ENCODE measurements at regions not wholly inside any gene's neighbourhood (a gene's known extent, or its start where the extent isn't known, plus 50 kb on each side); places are given as distances from the start of the nearest gene placed in this dataset.

DNA sequence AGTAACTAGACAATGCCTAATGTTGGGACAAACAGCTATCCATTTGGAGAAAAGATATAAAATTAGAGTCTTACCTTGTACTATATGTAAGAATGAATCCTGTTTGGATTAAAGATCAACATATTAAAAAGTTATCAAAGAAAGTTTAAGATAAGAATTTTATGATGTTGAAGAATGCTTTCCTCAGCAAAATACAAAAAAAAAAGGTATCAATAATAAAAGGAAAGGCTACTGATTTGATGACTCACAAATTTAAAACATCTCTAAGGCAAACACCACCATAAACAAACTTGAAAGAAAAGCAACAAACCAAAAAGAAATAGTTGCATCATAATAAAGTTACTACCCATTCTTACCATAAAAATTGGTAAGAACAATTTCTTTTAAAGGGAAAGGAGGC lies 92.7 kb downstream of the C1D start:
- H3K9me3 Mint-ChIP-seq: no peaks in the 10 kb centered on the region
- DNase-seq: no peak
- ChIA-PET CTCF (no interaction called here), POLR2A (no interaction called here)
- H3K27ac Mint-ChIP-seq: no peak overlapping the region
- H3K4me3 Mint-ChIP-seq: no peak overlapping the region
- peaks cover 4% of the 10 kb centered on the region for H3K27me3 Mint-ChIP-seq
- H3K4me1 Mint-ChIP-seq: no peaks in the 10 kb centered on the region
- no peaks in the 10 kb centered on the region for H3K36me3 Mint-ChIP-seq (ENCODE audit: low read depth)

DNA sequence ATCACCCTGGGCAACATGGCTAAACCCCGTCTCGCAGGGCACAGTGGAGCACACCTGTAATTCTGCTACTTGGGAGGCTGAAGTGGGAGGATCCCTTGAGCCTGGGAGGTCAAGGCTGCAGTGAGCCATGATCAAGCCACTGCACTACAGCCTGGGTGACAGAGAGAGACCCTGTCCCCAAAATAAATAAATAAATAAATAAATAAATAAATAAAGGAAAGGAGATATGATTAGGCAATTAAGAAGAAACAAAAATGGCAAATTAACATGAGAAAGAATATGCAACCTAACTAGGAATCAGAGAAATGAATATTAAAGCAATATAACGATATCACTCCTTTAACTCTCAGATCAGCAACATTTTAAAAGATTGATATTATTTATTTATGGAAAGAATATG lies 92.3 kb downstream of the C1D start:
- Mint-ChIP-seq H3K4me1 (no peaks in the 10 kb centered on the region), H3K4me3 (no peak overlapping the region), H3K27ac (no peak overlapping the region), H3K9me3 (no peaks in the 10 kb centered on the region), H3K27me3 (peaks cover 6% of the 10 kb centered on the region), H3K36me3 (ENCODE audit: low read depth) (no peaks in the 10 kb centered on the region)
- POLR2A ChIA-PET: no interaction called here
- no peak for DNase-seq
- CTCF ChIA-PET: no interaction called here

DNA sequence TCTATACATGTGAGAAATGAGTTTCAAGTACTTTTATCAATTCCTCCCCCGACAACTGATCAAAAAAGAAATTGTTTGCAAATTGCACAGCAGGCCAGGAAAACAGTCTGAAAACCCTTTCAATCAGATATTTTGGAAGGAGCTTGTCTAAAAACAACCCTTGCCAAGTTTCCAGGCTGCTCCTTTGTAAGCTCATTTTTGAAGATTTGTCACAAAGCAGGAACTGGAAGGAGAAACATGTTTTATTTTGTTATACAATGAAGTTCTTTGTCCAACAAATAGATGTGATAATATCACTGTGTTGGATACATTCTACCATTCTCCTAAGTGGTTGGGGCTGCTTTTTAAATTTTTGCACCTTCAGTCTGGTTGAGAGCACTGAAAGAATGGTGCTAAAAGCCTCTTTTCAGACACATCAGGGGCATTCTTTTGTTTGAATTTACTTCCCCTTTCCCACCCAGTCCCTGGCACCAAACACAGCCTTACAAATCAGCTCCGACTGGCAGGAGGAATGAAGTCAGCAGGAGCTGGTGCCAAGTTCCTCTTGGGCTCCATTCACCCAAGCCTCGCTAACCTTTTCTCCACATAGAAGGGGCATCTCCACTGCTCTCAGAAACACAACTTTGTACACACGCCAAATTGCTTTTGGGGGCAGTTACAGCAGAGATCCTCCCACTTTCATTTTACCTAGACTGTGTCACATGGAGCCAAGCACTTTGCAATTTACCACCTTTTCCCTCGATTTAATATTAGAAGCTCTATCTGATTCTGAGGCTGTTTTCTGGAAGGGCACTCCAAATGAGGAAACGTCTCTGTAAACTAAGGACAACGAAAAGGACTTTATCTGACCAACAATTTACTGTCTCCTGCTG lies 88.0 kb downstream of the C1D start:
- Mint-ChIP-seq H3K4me3 (no peak overlapping the region), H3K27me3 (peaks cover 6% of the 10 kb centered on the region), H3K4me1 (no peaks in the 10 kb centered on the region), H3K36me3 (ENCODE audit: low read depth) (no peaks in the 10 kb centered on the region), H3K27ac (no peak overlapping the region), H3K9me3 (no peaks in the 10 kb centered on the region)
- ChIA-PET CTCF (no interaction called here), POLR2A (no interaction called here)
- no peak for DNase-seq

DNA sequence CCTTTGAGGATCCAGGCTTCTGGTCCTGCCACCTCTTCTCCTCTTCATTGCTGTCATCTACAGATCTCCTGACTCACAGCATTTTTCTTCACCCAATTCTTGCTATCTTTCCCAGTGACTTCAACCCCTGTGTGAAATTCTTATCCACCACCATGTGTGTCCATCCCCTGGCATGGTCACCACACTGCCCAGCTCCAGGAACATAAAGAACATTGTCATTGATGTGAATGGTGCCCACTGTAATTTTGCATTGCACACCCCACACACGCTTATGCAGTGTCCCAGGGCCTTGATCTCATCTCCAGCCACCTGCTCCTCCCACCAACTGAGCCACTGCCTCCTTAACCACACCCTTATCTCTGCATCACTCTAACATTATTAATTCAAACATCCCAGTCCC lies 85.3 kb downstream of the C1D start:
- no peak for DNase-seq
- POLR2A ChIA-PET: no interaction called here
- H3K4me3 Mint-ChIP-seq: no peak overlapping the region
- no peaks in the 10 kb centered on the region for H3K36me3 Mint-ChIP-seq (ENCODE audit: low read depth)
- H3K4me1 Mint-ChIP-seq: no peaks in the 10 kb centered on the region
- no peaks in the 10 kb centered on the region for H3K9me3 Mint-ChIP-seq
- CTCF ChIA-PET: no interaction called here
- no peak overlapping the region for H3K27ac Mint-ChIP-seq
- H3K27me3 Mint-ChIP-seq: peaks cover 9% of the 10 kb centered on the region

DNA sequence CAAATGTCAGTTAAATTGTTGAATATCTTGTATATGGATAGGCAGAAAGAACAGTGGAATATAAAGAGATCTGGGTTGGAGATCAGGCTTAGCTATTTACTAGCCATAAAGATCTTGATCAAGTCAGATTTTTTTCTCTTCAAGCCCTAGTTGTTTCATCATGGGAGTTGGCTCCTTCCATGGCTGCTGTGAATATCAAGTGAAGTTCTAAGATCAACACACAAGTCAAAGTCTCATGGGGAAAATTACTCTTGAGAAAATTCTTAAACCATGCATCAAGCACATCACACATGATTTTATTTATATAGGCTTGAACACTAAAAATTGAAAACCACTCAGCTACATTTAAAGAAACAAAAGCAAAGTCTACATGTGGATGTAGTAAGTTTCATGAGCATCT lies 79.8 kb downstream of the C1D start:
- ChIA-PET POLR2A (no interaction called here), CTCF (no interaction called here)
- Mint-ChIP-seq H3K27ac (no peak overlapping the region), H3K27me3 (peaks cover 8% of the 10 kb centered on the region), H3K9me3 (no peaks in the 10 kb centered on the region), H3K36me3 (ENCODE audit: low read depth) (no peaks in the 10 kb centered on the region), H3K4me1 (no peaks in the 10 kb centered on the region), H3K4me3 (no peak overlapping the region)
- DNase-seq: no peak

DNA sequence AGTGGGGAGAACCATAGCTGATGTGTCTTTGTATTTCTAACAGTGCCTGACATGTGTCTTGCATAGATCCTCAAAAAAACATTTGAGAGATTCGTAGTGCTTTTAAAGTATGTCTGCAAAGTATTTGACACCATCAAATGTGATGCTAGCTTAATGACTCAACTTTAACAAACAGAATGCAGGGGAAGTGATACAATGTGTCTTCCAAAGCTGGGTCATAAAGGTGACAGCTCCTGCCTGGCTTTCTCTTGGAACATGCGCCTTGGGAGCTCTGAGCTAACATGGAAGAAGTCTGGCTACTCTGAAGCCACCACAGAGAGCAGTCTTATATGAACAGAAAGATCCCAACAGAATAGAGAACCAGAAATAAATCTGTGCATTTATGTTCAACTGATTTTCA lies 78.2 kb downstream of the C1D start:
- no peak overlapping the region for H3K27ac Mint-ChIP-seq
- DNase-seq: no peak
- H3K9me3 Mint-ChIP-seq: no peaks in the 10 kb centered on the region
- H3K4me3 Mint-ChIP-seq: no peak overlapping the region
- peaks cover 8% of the 10 kb centered on the region for H3K27me3 Mint-ChIP-seq
- ChIA-PET POLR2A (no interaction called here), CTCF (no interaction called here)
- H3K36me3 Mint-ChIP-seq (ENCODE audit: low read depth): no peaks in the 10 kb centered on the region
- no peaks in the 10 kb centered on the region for H3K4me1 Mint-ChIP-seq

DNA sequence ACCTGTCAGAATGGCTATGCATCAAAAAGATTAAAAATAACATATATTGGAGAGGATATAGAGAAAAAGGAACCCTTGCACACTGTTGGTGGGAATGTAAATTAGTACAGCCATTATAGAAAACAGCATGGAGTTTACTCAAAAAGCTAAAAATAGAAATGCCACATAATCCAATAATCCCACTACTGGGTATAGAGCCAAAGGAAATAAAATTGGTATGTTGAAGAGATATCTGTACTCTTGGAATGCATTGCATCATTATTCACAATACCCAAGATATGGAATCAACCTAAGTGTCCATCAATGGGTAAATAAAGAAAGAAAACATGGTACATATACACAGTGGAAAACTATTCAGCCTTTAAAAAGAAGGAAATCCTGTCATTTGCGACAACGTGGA lies 77.2 kb downstream of the C1D start:
- Mint-ChIP-seq H3K27ac (no peak overlapping the region), H3K9me3 (no peaks in the 10 kb centered on the region), H3K4me1 (no peaks in the 10 kb centered on the region), H3K4me3 (no peak overlapping the region), H3K27me3 (peaks cover 8% of the 10 kb centered on the region), H3K36me3 (ENCODE audit: low read depth) (no peaks in the 10 kb centered on the region)
- ChIA-PET POLR2A (no interaction called here), CTCF (no interaction called here)
- DNase-seq: no peak

DNA sequence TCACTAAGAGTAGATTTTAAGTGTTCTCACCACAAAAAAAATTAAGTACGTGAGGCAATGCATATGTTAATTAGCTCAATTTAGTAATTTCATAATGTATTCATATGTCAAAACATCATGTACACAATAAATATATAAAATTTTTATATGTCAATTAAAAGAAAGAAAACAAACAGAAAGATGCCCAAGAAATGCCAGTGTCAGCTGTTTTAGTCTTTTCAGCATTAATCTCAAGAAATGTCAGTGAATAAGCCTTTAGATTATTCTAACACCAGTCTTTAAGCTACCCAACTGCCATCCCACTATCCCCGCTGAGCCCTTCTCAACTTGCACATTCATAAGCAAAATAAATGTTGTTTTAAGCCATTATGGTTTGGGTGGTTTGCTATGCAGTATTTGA lies 76.5 kb downstream of the C1D start:
- no peak for DNase-seq
- CTCF ChIA-PET: no interaction called here
- Mint-ChIP-seq H3K27ac (no peak overlapping the region), H3K4me1 (no peaks in the 10 kb centered on the region), H3K4me3 (no peak overlapping the region), H3K27me3 (peaks cover 9% of the 10 kb centered on the region), H3K9me3 (no peaks in the 10 kb centered on the region), H3K36me3 (ENCODE audit: low read depth) (no peaks in the 10 kb centered on the region)
- POLR2A ChIA-PET: no interaction called here
